GM06990 (cell line): ENCODE measurements at regions not wholly inside any gene's neighbourhood (a gene's known extent, or its start where the extent isn't known, plus 50 kb on each side); places are given as distances from the start of the nearest gene placed in this dataset.

Source experiments
- DNase-seq: peaks from one replicate; pipeline ENCODE4 v3.0.0-alpha.2; 2011; ENCODE audit not compliant: insufficient read length; ENCODE audit errors: extremely low read depth
- H3K27me3 ChIP-seq: replicated peaks from 2 replicates; pipeline ENCODE4 v1.6.0; 2011; ENCODE audit warnings: low read length; ENCODE audit not compliant: control insufficient read depth, insufficient read depth
- H3K36me3 ChIP-seq: 2 replicates; pipeline ENCODE4 v1.5.1; 2011; ENCODE audit warnings: low read length; ENCODE audit not compliant: control insufficient read depth, insufficient read depth
- H3K4me3 ChIP-seq: replicated peaks from 2 replicates; pipeline ENCODE4 v1.5.1; 2011; ENCODE audit warnings: low read depth, mild to moderate bottlenecking, control low read depth, low read length
- TF ChIP-seq, protein P1 (sequence below): IDR thresholded peaks from 2 replicates; pipeline ENCODE4 v1.5.1; 2011; ENCODE audit warnings: low read length, control low read depth, mild to moderate bottlenecking, inconsistent platforms; ENCODE audit not compliant: insufficient read depth, poor library complexity, severe bottlenecking

DNA sequence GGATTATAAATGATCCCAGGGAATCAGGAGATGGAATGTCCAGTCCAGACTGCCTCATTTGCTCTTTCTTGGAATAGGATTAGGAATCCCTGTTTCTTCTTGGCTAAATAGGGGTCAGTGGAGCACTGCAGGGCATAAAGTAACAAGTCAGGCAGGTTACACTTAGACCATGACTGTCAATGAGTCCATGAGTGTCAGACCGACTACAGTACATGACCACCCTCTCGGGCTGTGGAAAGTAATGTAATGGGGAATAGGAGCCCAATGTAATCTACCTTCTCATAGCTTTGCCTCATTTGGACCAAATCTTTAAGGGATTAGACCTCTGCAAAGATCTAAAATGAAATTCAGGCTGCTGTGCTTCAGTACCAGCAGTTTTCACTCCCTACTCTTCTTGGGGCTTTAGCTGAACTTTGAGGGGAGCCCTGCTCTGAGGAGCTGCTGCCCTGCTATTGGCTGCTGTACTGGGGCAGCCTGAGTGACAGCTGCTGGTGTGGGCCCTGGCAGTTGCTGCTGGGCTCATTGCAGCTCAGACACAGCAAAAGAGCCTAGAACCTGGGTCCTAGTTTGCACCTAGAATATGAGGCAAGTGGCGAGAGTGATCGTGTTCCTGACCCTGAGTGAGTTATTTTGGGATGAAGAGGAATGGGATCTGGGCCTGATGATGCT lies 62.2 kb upstream of the OR4E1 start:
- no peak overlapping the region for H3K4me3 ChIP-seq
- TF ChIP-seq, protein P1, sequence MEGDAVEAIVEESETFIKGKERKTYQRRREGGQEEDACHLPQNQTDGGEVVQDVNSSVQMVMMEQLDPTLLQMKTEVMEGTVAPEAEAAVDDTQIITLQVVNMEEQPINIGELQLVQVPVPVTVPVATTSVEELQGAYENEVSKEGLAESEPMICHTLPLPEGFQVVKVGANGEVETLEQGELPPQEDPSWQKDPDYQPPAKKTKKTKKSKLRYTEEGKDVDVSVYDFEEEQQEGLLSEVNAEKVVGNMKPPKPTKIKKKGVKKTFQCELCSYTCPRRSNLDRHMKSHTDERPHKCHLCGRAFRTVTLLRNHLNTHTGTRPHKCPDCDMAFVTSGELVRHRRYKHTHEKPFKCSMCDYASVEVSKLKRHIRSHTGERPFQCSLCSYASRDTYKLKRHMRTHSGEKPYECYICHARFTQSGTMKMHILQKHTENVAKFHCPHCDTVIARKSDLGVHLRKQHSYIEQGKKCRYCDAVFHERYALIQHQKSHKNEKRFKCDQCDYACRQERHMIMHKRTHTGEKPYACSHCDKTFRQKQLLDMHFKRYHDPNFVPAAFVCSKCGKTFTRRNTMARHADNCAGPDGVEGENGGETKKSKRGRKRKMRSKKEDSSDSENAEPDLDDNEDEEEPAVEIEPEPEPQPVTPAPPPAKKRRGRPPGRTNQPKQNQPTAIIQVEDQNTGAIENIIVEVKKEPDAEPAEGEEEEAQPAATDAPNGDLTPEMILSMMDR = no peak
- no peaks in the 10 kb centered on the region for H3K36me3 ChIP-seq
- no peaks in the 10 kb centered on the region; the same call in 1 of the 2 replicates for H3K27me3 ChIP-seq
- no peak for DNase-seq

DNA sequence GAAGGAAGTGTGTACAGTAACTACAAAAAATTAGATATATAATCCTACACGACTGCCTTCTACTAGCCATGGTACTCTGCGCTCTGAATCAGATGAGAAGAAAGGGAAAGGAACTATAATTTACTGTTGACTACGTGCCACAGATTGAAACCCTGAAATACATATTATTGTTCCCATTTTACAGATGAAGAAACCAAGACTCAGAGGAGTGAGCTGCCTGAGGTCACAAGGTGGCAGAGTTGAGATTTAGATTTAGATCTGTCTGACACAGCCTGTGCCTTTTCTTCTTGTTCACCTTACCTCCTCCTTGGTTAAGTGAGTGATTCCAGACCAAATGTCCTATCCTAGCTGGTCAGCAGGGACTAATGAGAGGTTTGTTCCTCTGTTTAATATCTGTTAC lies 61.6 kb upstream of the OR4E1 start:
- no peaks in the 10 kb centered on the region for H3K36me3 ChIP-seq
- H3K4me3 ChIP-seq = no peak overlapping the region
- H3K27me3 ChIP-seq = no peaks in the 10 kb centered on the region
- DNase-seq = no peak
- TF ChIP-seq, protein P1 = no peak

DNA sequence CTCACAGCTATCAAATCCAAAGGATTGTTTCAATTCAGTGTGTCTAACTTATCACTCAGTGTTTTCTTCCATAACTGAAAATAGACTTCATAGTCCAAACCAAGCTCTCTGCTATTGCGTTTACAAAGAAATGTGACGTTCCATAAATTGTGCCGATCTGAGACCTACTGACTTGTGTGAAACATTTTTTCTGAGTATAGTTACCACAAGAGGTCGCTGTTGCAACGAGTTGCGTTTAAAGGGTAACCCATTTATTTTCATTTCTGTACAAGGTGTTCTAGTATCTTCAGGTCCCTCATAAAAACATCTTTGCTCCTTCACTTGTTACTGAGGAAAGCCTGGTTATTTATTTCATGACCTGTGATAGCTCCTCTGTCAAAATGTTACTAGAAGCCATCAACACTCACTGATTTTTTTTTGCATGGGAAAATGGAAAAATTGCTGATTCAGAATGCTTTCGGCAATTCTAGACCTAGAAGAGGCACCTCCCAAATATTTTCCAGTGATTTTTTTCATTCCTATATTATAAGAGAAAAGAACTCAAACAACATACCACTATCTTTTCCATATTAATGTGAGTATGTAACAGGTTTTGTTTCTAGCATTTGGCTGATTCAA lies 60.9 kb upstream of the OR4E1 start:
- TF ChIP-seq, protein P1 = peak; percentile 66
- H3K27me3 ChIP-seq = no peaks in the 10 kb centered on the region
- H3K36me3 ChIP-seq = no peaks in the 10 kb centered on the region
- no peak overlapping the region for H3K4me3 ChIP-seq
- no peak for DNase-seq

DNA sequence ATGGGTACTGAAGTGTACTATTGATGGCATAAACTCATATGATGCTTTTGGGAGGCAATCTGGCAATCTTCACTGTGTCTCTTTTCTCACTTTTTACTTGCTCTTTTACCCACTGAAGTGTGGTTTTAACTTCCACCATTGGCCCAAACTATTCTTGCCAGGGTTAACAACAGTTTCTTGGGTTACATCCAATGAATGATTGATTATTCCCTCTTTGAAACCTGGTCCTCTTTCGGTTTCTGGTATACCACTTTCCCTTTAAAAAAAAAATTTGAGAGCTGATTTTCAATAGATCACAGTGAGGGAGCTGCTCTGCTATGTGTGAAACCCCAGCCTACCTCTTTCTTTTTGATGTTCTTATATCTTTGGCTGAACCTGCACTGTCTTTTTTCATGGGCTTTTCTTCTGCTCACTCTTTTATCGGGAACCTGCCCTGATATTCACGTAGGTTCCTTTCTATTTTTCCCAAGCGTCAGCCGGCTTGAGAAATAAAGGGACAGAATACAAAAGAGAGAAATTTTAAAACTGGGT lies 56.1 kb upstream of the OR4E1 start:
- no peak overlapping the region for H3K4me3 ChIP-seq
- no peak for DNase-seq
- no peaks in the 10 kb centered on the region for H3K36me3 ChIP-seq
- TF ChIP-seq, protein P1 = no peak
- H3K27me3 ChIP-seq = no peaks in the 10 kb centered on the region

DNA sequence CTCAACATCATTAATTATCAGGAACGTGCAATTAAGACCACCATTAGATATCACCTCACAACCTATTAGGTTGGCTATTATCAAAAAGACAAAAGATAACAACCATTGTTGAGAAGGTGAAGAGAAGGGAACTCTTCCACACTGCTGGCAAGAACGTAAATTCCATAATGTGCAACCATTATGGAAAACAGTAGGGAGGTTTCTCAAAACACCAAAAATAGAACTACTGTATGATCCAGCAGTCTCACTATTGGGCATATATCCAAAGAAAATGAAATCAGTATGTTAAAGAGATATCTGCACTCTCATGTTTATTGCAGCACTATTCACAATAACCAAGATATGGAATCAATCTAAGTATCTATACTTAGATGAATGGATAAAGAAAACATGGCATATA lies 51.6 kb upstream of the OR4E1 start:
- no peak for DNase-seq
- Histone ChIP-seq H3K27me3 (no peaks in the 10 kb centered on the region), H3K36me3 (no peaks in the 10 kb centered on the region), H3K4me3 (no peak overlapping the region)
- TF ChIP-seq, protein P1 = no peak
